ENCODE measurements at regions not wholly inside any gene's neighbourhood (a gene's known extent, or its start where the extent isn't known, plus 50 kb on each side); places are given as distances from the start of the nearest gene placed in this dataset.

DNA sequence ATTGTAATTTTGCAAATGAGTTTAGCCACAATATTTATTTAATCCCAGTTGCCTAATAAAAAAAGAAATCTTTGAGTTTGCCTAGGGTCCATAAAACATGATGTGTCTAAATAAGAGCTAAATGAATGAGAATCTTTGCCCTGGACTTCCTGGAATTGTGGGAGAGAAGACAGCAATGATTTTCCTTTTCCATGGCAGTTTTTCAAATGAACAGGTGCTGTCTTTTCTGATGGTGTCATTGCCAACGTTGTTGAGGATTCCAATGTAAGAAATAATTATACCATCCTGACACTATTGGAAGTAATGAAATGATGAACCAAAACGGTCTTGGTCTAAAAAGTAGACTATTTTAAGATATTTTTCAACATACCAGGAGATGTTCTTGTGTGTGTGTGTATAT lies 984.7 kb upstream of the CELF2 start:
- in situ Hi-C loops (cut with MboI; ENCODE audit: low sequenced_read_pairs, unreplicated experiment): no loop called here
- no peak for DNase-seq (ENCODE audit: low spot score)
- TF ChIP-seq, protein P1, sequence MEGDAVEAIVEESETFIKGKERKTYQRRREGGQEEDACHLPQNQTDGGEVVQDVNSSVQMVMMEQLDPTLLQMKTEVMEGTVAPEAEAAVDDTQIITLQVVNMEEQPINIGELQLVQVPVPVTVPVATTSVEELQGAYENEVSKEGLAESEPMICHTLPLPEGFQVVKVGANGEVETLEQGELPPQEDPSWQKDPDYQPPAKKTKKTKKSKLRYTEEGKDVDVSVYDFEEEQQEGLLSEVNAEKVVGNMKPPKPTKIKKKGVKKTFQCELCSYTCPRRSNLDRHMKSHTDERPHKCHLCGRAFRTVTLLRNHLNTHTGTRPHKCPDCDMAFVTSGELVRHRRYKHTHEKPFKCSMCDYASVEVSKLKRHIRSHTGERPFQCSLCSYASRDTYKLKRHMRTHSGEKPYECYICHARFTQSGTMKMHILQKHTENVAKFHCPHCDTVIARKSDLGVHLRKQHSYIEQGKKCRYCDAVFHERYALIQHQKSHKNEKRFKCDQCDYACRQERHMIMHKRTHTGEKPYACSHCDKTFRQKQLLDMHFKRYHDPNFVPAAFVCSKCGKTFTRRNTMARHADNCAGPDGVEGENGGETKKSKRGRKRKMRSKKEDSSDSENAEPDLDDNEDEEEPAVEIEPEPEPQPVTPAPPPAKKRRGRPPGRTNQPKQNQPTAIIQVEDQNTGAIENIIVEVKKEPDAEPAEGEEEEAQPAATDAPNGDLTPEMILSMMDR (IDR thresholded peaks at IDR 0.05; ENCODE audit: borderline replicate concordance, control extremely low read depth, extremely low read depth, insufficient read depth, missing control alignments): no peak

DNA sequence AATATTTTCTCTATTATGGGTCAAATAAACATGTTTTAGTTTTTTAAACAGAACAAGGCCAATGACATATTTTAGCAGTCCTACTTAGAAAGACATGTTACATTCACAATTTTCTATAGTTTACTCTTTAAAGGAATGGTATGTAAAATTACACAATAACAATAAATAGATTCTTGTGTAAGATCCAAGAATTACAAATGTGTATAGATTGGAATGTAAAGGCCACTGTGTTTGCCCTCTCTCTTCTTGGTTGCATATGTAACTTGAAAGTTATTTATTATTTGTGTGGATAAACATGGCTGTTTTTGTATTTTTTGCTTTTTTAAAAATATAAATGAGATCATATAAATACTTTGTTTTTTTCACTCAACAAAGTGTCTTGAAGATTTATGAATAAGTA lies 979.3 kb upstream of the CELF2 start:
- TF ChIP-seq, protein P1 (IDR thresholded peaks at IDR 0.05; ENCODE audit: borderline replicate concordance, control extremely low read depth, extremely low read depth, insufficient read depth, missing control alignments): no peak
- DNase-seq (ENCODE audit: low spot score): no peak
- in situ Hi-C loops (cut with MboI; ENCODE audit: low sequenced_read_pairs, unreplicated experiment): no loop called here

DNA sequence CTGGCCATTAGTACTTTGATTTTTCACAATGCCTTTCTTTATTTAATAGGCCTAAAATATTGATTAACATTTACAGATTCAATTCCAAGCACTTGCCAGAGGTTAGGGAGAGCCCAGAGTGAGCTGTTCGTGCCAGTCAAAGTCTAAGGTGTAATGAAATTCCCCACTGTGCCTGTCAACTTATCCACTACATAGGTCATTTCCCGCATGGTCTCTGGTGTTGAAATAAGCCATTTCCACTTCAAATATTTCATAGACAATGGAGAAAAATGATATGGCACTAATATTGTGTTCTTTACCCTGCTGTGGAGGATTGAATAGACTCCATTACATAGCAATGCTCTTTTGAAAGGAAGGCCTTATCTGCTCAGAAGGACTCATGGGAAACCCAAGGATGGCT lies 978.1 kb upstream of the CELF2 start:
- in situ Hi-C loops (cut with MboI; ENCODE audit: low sequenced_read_pairs, unreplicated experiment): no loop called here
- DNase-seq (ENCODE audit: low spot score): no peak
- TF ChIP-seq, protein P1 (IDR thresholded peaks at IDR 0.05; ENCODE audit: borderline replicate concordance, control extremely low read depth, extremely low read depth, insufficient read depth, missing control alignments): no peak

DNA sequence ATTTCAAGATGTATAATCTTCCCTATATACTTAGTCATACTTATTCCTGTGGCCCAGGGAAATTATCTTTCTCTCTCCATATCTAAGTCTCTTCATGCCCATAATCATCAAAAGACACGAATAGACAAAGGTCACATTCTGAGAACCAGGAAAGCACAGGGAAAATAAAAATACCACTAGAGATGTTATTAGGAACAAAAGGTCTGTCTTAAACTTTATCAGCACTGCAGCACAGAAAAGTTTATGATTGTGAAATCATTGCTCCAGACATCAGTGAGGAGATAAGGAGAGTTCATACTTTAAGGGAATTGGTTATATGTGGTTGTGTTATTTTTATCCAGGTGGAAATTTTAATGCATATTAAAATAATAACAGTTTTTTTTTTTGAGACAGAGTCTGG lies 974.6 kb upstream of the CELF2 start:
- in situ Hi-C loops (cut with MboI; ENCODE audit: low sequenced_read_pairs, unreplicated experiment): no loop called here
- DNase-seq (ENCODE audit: low spot score): no peak
- TF ChIP-seq, protein P1 (IDR thresholded peaks at IDR 0.05; ENCODE audit: borderline replicate concordance, control extremely low read depth, extremely low read depth, insufficient read depth, missing control alignments): no peak

DNA sequence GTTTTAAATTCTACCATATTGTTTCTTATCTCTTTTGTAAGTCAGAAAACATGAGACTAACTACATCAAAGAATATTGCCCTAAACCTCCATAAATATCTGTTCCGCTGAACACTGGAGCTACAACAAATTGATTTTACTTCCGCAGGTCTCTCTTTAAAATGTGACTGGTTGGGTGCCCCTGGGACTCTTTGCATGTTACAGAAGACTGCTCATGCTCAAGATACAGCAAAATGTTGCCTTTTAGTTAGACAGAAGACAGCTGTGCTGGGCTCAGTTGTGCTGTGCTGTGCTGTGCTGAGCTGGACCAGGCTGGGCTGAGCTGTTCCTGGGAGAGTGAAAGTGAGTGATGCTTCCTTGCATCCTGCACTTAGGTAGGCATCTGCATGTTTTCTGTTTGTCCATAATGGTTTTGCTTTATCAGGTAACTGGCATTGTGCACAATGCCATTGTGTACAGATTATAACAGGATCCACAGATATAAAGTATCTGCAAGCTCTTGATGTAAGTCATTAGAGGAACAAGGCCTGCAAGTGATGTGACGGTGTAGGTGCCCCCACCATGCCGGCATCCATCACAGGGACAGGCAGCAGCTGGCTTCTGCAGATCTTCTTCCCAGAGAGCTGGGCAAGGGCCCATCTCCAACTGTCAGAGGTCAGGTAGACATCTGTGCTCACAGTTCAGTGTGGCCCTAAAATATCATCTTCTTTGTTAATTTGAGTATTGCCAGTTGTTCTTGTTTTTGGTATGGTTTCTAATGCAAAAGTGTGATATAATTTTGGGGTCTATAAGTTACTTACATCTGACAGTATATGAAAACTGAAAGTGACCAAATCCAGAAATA lies 972.5 kb upstream of the CELF2 start:
- TF ChIP-seq, protein P1 (IDR thresholded peaks at IDR 0.05; ENCODE audit: borderline replicate concordance, control extremely low read depth, extremely low read depth, insufficient read depth, missing control alignments): no peak
- no peak for DNase-seq (ENCODE audit: low spot score)
- in situ Hi-C loops (cut with MboI; ENCODE audit: low sequenced_read_pairs, unreplicated experiment): no loop called here

DNA sequence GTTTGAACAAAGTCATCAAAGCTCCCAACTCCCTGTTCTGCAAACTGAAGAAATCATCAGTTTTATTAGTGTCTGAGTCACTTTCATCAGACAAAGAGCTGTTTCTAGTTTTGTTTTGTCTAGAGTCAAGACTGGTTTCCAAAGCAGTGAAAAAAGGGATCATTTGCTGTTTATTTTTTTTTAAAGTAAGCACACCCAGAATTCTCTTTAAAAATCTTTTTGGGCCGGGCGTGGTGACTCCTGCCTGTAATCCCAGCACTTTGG lies 972.0 kb upstream of the CELF2 start:
- in situ Hi-C loops (cut with MboI; ENCODE audit: low sequenced_read_pairs, unreplicated experiment): no loop called here
- TF ChIP-seq, protein P1 (IDR thresholded peaks at IDR 0.05; ENCODE audit: borderline replicate concordance, control extremely low read depth, extremely low read depth, insufficient read depth, missing control alignments): no peak
- no peak for DNase-seq (ENCODE audit: low spot score)
